ENCODE measurements at regions not wholly inside any gene's neighbourhood (a gene's known extent, or its start where the extent isn't known, plus 50 kb on each side); places are given as distances from the start of the nearest gene placed in this dataset.
A peak's percentile ranks its signal among the peaks of the same experiment; 100 is the strongest.

- no peak for DNase-seq (ENCODE audit: low read depth in 6 of 9, low spot score in 9 of 9)
- H3K9me3 ChIP-seq (ENCODE audit: control insufficient read depth in 2 of 2, insufficient read depth in 1 of 2, low read length in 1 of 2), result no peaks in the 10 kb centered on the region
- no peaks in the 10 kb centered on the region for H3K36me3 ChIP-seq (ENCODE audit: control insufficient read depth in 2 of 2, insufficient read depth in 2 of 2, low read length in 1 of 2)
- peaks cover 20 to 25% of the 10 kb centered on the region in 2 donors for H3K4me1 ChIP-seq (ENCODE audit: control insufficient read depth in 2 of 2, insufficient read depth in 2 of 2, low read length in 2 of 2)
- H3K4me3 ChIP-seq (ENCODE audit: low read length in 2 of 2), result no peak overlapping the region
- no peak overlapping the region for H3K27ac ChIP-seq (ENCODE audit: low read depth in 1 of 2, low read length in 1 of 2)
- H3K27me3 ChIP-seq (ENCODE audit: control insufficient read depth in 2 of 2, insufficient read depth in 1 of 2, low read length in 1 of 2), result no peaks in the 10 kb centered on the region
Measured at GRCh38 chr9:79880626-79881025, 308.9 kb downstream of the TLE4 start.

GRCh38 chr9:79877943-79878602 lies 306.3 kb downstream of the TLE4 start:
- H3K27me3 ChIP-seq (ENCODE audit: control insufficient read depth in 2 of 2, insufficient read depth in 1 of 2, low read length in 1 of 2), result no peaks in the 10 kb centered on the region
- peaks cover 0 to 2% of the 10 kb centered on the region in 2 donors for H3K4me1 ChIP-seq (ENCODE audit: control insufficient read depth in 2 of 2, insufficient read depth in 2 of 2, low read length in 2 of 2)
- no peak overlapping the region for H3K4me3 ChIP-seq (ENCODE audit: low read length in 2 of 2)
- no peaks in the 10 kb centered on the region for H3K9me3 ChIP-seq (ENCODE audit: control insufficient read depth in 2 of 2, insufficient read depth in 1 of 2, low read length in 1 of 2)
- 34% methylated on average over 3 of the region's 3 CpGs for WGBS
- no peak overlapping the region for H3K27ac ChIP-seq (ENCODE audit: low read depth in 1 of 2, low read length in 1 of 2)
- H3K36me3 ChIP-seq (ENCODE audit: control insufficient read depth in 2 of 2, insufficient read depth in 2 of 2, low read length in 1 of 2), result no peaks in the 10 kb centered on the region
- DNase-seq (ENCODE audit: low read depth in 6 of 9, low spot score in 9 of 9), result no peak

- peaks cover 0 to 21% of the 10 kb centered on the region in 2 donors for H3K4me1 ChIP-seq (ENCODE audit: control insufficient read depth in 2 of 2, insufficient read depth in 2 of 2, low read length in 2 of 2)
- no peaks in the 10 kb centered on the region for H3K9me3 ChIP-seq (ENCODE audit: control insufficient read depth in 2 of 2, insufficient read depth in 1 of 2, low read length in 1 of 2)
- no peak overlapping the region for H3K4me3 ChIP-seq (ENCODE audit: low read length in 2 of 2)
- DNase-seq (ENCODE audit: low read depth in 6 of 9, low spot score in 9 of 9), result peak in 1 of 9 donors; percentile 23
- H3K27ac ChIP-seq (ENCODE audit: low read depth in 1 of 2, low read length in 1 of 2), result no peak overlapping the region
- WGBS, result 63% methylated on average over 2 of the region's 2 CpGs
- no peaks in the 10 kb centered on the region for H3K36me3 ChIP-seq (ENCODE audit: control insufficient read depth in 2 of 2, insufficient read depth in 2 of 2, low read length in 1 of 2)
- no peaks in the 10 kb centered on the region for H3K27me3 ChIP-seq (ENCODE audit: control insufficient read depth in 2 of 2, insufficient read depth in 1 of 2, low read length in 1 of 2)
Measured at GRCh38 chr9:79868567-79869189, 296.9 kb downstream of the TLE4 start.

- Histone ChIP-seq H3K9me3 (ENCODE audit: control insufficient read depth in 2 of 2, insufficient read depth in 1 of 2, low read length in 1 of 2) (peaks cover 0 to 12% of the 10 kb centered on the region in 2 donors), H3K27ac (ENCODE audit: low read depth in 1 of 2, low read length in 1 of 2) (no peak overlapping the region), H3K4me3 (ENCODE audit: low read length in 2 of 2) (no peak overlapping the region), H3K36me3 (ENCODE audit: control insufficient read depth in 2 of 2, insufficient read depth in 2 of 2, low read length in 1 of 2) (no peaks in the 10 kb centered on the region), H3K4me1 (ENCODE audit: control insufficient read depth in 2 of 2, insufficient read depth in 2 of 2, low read length in 2 of 2) (peaks cover 0 to 14% of the 10 kb centered on the region in 2 donors), H3K27me3 (ENCODE audit: control insufficient read depth in 2 of 2, insufficient read depth in 1 of 2, low read length in 1 of 2) (no peaks in the 10 kb centered on the region)
- no peak for DNase-seq (ENCODE audit: low read depth in 6 of 9, low spot score in 9 of 9)
- 98% methylated on average over 32 of the region's 32 CpGs for WGBS
Measured at GRCh38 chr9:79862921-79863890, 291.4 kb downstream of the TLE4 start.

- DNase-seq (ENCODE audit: low read depth in 6 of 9, low spot score in 9 of 9), result no peak
- 88% methylated on average over 3 of the region's 3 CpGs for WGBS
- no peaks in the 10 kb centered on the region for H3K36me3 ChIP-seq (ENCODE audit: control insufficient read depth in 2 of 2, insufficient read depth in 2 of 2, low read length in 1 of 2)
- H3K4me3 ChIP-seq (ENCODE audit: low read length in 2 of 2), result no peak overlapping the region
- peaks cover 0 to 12% of the 10 kb centered on the region in 2 donors for H3K9me3 ChIP-seq (ENCODE audit: control insufficient read depth in 2 of 2, insufficient read depth in 1 of 2, low read length in 1 of 2)
- H3K4me1 ChIP-seq (ENCODE audit: control insufficient read depth in 2 of 2, insufficient read depth in 2 of 2, low read length in 2 of 2), result no peaks in the 10 kb centered on the region
- no peaks in the 10 kb centered on the region for H3K27me3 ChIP-seq (ENCODE audit: control insufficient read depth in 2 of 2, insufficient read depth in 1 of 2, low read length in 1 of 2)
- no peak overlapping the region for H3K27ac ChIP-seq (ENCODE audit: low read depth in 1 of 2, low read length in 1 of 2)
Measured at GRCh38 chr9:79858508-79858907, 286.7 kb downstream of the TLE4 start.

- Histone ChIP-seq H3K27ac (ENCODE audit: low read depth in 1 of 2, low read length in 1 of 2) (no peak overlapping the region), H3K36me3 (ENCODE audit: control insufficient read depth in 2 of 2, insufficient read depth in 2 of 2, low read length in 1 of 2) (no peaks in the 10 kb centered on the region), H3K27me3 (ENCODE audit: control insufficient read depth in 2 of 2, insufficient read depth in 1 of 2, low read length in 1 of 2) (no peaks in the 10 kb centered on the region), H3K9me3 (ENCODE audit: control insufficient read depth in 2 of 2, insufficient read depth in 1 of 2, low read length in 1 of 2) (no peaks in the 10 kb centered on the region), H3K4me3 (ENCODE audit: low read length in 2 of 2) (no peak overlapping the region), H3K4me1 (ENCODE audit: control insufficient read depth in 2 of 2, insufficient read depth in 2 of 2, low read length in 2 of 2) (no peaks in the 10 kb centered on the region)
- no peak for DNase-seq (ENCODE audit: low read depth in 6 of 9, low spot score in 9 of 9)
- WGBS, result 91% methylated on average over 2 of the region's 2 CpGs
Measured at GRCh38 chr9:79857188-79857587, 285.4 kb downstream of the TLE4 start.

- Histone ChIP-seq H3K9me3 (ENCODE audit: control insufficient read depth in 2 of 2, insufficient read depth in 1 of 2, low read length in 1 of 2) (no peaks in the 10 kb centered on the region), H3K4me1 (ENCODE audit: control insufficient read depth in 2 of 2, insufficient read depth in 2 of 2, low read length in 2 of 2) (no peaks in the 10 kb centered on the region), H3K4me3 (ENCODE audit: low read length in 2 of 2) (no peak overlapping the region), H3K27ac (ENCODE audit: low read depth in 1 of 2, low read length in 1 of 2) (no peak overlapping the region), H3K36me3 (ENCODE audit: control insufficient read depth in 2 of 2, insufficient read depth in 2 of 2, low read length in 1 of 2) (no peaks in the 10 kb centered on the region), H3K27me3 (ENCODE audit: control insufficient read depth in 2 of 2, insufficient read depth in 1 of 2, low read length in 1 of 2) (no peaks in the 10 kb centered on the region)
- no peak for DNase-seq (ENCODE audit: low read depth in 6 of 9, low spot score in 9 of 9)
Measured at GRCh38 chr9:79847074-79847473, 275.3 kb downstream of the TLE4 start.

GRCh38 chr9:79829566-79830302 lies 258.0 kb downstream of the TLE4 start:
- H3K27ac ChIP-seq (ENCODE audit: low read depth in 1 of 2, low read length in 1 of 2), result no peak overlapping the region
- H3K27me3 ChIP-seq (ENCODE audit: control insufficient read depth in 2 of 2, insufficient read depth in 1 of 2, low read length in 1 of 2), result no peaks in the 10 kb centered on the region
- no peak for DNase-seq (ENCODE audit: low read depth in 6 of 9, low spot score in 9 of 9)
- no peaks in the 10 kb centered on the region for H3K36me3 ChIP-seq (ENCODE audit: control insufficient read depth in 2 of 2, insufficient read depth in 2 of 2, low read length in 1 of 2)
- no peaks in the 10 kb centered on the region for H3K4me1 ChIP-seq (ENCODE audit: control insufficient read depth in 2 of 2, insufficient read depth in 2 of 2, low read length in 2 of 2)
- WGBS, result 99% methylated on average over 7 of the region's 7 CpGs
- H3K4me3 ChIP-seq (ENCODE audit: low read length in 2 of 2), result no peak overlapping the region
- no peaks in the 10 kb centered on the region for H3K9me3 ChIP-seq (ENCODE audit: control insufficient read depth in 2 of 2, insufficient read depth in 1 of 2, low read length in 1 of 2)
